ENCODE measurements at regions not wholly inside any gene's neighbourhood (a gene's known extent, or its start where the extent isn't known, plus 50 kb on each side); places are given as distances from the start of the nearest gene placed in this dataset.
"Not testable (repeated sequence)": the region's sequence is repeated elsewhere in the genome, so short reads cannot be mapped to it uniquely, and the experiment has no call there.

DNA sequence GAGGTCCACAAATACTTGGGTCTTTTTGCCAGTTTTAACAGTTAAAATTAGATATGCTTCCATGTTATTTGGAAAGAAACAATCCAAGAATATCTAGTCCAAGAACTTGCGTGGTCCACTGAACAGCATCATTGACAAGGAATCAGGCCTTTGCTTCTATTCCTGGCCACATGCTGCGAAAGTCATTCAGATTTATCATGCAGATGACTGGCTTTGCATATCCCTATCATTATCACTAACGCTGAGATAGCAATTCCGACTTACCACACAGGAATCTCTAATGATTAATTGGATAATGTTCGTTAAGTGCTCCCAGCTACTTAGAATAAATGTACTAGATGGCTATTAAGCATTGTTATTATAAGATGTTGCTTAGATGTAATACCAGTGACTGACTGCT is 51.0 kb upstream of the BDP1 start:
- TF ChIP-seq POLR2AphosphoS5 (IDR thresholded peaks at IDR 0.05; ENCODE audit: low read depth); EZH2 (IDR thresholded peaks at IDR 0.05; ENCODE audit: low read depth, unreplicated experiment); CREB1 (CRISPR knock-in tag; IDR thresholded peaks at IDR 0.05; ENCODE audit: low read depth); NANOG (IDR thresholded peaks at IDR 0.05; ENCODE audit: borderline replicate concordance): not testable (repeated sequence)
- TF ChIP-seq, protein P1, sequence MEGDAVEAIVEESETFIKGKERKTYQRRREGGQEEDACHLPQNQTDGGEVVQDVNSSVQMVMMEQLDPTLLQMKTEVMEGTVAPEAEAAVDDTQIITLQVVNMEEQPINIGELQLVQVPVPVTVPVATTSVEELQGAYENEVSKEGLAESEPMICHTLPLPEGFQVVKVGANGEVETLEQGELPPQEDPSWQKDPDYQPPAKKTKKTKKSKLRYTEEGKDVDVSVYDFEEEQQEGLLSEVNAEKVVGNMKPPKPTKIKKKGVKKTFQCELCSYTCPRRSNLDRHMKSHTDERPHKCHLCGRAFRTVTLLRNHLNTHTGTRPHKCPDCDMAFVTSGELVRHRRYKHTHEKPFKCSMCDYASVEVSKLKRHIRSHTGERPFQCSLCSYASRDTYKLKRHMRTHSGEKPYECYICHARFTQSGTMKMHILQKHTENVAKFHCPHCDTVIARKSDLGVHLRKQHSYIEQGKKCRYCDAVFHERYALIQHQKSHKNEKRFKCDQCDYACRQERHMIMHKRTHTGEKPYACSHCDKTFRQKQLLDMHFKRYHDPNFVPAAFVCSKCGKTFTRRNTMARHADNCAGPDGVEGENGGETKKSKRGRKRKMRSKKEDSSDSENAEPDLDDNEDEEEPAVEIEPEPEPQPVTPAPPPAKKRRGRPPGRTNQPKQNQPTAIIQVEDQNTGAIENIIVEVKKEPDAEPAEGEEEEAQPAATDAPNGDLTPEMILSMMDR (conservative IDR thresholded peaks at IDR 0.05; ENCODE audit: low read depth in 2 of 2): not testable (repeated sequence)
- TF ChIP-seq, protein P2, sequence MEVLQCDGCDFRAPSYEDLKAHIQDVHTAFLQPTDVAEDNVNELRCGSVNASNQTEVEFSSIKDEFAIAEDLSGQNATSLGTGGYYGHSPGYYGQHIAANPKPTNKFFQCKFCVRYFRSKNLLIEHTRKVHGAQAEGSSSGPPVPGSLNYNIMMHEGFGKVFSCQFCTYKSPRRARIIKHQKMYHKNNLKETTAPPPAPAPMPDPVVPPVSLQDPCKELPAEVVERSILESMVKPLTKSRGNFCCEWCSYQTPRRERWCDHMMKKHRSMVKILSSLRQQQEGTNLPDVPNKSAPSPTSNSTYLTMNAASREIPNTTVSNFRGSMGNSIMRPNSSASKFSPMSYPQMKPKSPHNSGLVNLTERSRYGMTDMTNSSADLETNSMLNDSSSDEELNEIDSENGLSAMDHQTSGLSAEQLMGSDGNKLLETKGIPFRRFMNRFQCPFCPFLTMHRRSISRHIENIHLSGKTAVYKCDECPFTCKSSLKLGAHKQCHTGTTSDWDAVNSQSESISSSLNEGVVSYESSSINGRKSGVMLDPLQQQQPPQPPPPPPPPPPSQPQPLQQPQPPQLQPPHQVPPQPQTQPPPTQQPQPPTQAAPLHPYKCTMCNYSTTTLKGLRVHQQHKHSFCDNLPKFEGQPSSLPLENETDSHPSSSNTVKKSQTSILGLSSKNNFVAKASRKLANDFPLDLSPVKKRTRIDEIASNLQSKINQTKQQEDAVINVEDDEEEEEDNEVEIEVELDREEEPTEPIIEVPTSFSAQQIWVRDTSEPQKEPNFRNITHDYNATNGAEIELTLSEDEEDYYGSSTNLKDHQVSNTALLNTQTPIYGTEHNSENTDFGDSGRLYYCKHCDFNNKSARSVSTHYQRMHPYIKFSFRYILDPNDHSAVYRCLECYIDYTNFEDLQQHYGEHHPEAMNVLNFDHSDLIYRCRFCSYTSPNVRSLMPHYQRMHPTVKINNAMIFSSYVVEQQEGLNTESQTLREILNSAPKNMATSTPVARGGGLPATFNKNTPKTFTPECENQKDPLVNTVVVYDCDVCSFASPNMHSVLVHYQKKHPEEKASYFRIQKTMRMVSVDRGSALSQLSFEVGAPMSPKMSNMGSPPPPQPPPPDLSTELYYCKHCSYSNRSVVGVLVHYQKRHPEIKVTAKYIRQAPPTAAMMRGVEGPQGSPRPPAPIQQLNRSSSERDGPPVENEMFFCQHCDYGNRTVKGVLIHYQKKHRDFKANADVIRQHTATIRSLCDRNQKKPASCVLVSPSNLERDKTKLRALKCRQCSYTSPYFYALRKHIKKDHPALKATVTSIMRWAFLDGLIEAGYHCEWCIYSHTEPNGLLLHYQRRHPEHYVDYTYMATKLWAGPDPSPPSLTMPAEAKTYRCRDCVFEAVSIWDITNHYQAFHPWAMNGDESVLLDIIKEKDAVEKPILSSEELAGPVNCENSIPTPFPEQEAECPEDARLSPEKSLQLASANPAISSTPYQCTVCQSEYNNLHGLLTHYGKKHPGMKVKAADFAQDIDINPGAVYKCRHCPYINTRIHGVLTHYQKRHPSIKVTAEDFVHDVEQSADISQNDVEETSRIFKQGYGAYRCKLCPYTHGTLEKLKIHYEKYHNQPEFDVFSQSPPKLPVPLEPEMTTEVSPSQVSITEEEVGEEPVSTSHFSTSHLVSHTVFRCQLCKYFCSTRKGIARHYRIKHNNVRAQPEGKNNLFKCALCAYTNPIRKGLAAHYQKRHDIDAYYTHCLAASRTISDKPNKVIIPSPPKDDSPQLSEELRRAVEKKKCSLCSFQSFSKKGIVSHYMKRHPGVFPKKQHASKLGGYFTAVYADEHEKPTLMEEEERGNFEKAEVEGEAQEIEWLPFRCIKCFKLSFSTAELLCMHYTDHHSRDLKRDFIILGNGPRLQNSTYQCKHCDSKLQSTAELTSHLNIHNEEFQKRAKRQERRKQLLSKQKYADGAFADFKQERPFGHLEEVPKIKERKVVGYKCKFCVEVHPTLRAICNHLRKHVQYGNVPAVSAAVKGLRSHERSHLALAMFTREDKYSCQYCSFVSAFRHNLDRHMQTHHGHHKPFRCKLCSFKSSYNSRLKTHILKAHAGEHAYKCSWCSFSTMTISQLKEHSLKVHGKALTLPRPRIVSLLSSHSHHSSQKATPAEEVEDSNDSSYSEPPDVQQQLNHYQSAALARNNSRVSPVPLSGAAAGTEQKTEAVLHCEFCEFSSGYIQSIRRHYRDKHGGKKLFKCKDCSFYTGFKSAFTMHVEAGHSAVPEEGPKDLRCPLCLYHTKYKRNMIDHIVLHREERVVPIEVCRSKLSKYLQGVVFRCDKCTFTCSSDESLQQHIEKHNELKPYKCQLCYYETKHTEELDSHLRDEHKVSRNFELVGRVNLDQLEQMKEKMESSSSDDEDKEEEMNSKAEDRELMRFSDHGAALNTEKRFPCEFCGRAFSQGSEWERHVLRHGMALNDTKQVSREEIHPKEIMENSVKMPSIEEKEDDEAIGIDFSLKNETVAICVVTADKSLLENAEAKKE (CRISPR knock-in tag; IDR thresholded peaks at IDR 0.05): not testable (repeated sequence)
- TF ChIP-seq, protein P3, sequence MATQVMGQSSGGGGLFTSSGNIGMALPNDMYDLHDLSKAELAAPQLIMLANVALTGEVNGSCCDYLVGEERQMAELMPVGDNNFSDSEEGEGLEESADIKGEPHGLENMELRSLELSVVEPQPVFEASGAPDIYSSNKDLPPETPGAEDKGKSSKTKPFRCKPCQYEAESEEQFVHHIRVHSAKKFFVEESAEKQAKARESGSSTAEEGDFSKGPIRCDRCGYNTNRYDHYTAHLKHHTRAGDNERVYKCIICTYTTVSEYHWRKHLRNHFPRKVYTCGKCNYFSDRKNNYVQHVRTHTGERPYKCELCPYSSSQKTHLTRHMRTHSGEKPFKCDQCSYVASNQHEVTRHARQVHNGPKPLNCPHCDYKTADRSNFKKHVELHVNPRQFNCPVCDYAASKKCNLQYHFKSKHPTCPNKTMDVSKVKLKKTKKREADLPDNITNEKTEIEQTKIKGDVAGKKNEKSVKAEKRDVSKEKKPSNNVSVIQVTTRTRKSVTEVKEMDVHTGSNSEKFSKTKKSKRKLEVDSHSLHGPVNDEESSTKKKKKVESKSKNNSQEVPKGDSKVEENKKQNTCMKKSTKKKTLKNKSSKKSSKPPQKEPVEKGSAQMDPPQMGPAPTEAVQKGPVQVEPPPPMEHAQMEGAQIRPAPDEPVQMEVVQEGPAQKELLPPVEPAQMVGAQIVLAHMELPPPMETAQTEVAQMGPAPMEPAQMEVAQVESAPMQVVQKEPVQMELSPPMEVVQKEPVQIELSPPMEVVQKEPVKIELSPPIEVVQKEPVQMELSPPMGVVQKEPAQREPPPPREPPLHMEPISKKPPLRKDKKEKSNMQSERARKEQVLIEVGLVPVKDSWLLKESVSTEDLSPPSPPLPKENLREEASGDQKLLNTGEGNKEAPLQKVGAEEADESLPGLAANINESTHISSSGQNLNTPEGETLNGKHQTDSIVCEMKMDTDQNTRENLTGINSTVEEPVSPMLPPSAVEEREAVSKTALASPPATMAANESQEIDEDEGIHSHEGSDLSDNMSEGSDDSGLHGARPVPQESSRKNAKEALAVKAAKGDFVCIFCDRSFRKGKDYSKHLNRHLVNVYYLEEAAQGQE (IDR thresholded peaks at IDR 0.05; ENCODE audit: unreplicated experiment): not testable (repeated sequence)

Data from GM23338 (cell line).